ENCODE measurements at regions not wholly inside any gene's neighbourhood (a gene's known extent, or its start where the extent isn't known, plus 50 kb on each side); places are given as distances from the start of the nearest gene placed in this dataset.

GRCh38 chr17:34793231-34793908, 167.9 kb downstream of the CCT6B start:
- H3K4me1 ChIP-seq = no peaks in the 10 kb centered on the region
- no peaks in the 10 kb centered on the region for H3K9me3 ChIP-seq
- H3K27ac ChIP-seq = no peak overlapping the region
- H3K36me3 ChIP-seq = no peaks in the 10 kb centered on the region
- no peak for TF ChIP-seq POLR2A (IDR thresholded peaks at IDR 0.05)
- no peak for TF ChIP-seq CTCF (IDR thresholded peaks at IDR 0.05)
- TF ChIP-seq POLR2AphosphoS5 (IDR thresholded peaks at IDR 0.05) = no peak
- intact Hi-C loops (cut with DNase I; ENCODE audit: low total_unique reads) = no loop called here
- DNase-seq (ENCODE audit: low spot score in 2 of 2) = no peak
- no peaks in the 10 kb centered on the region for H3K27me3 ChIP-seq
- no peak overlapping the region for H3K4me3 ChIP-seq

GRCh38 chr17:34788696-34789095, 172.6 kb downstream of the CCT6B start:
- Histone ChIP-seq H3K4me1 (no peaks in the 10 kb centered on the region), H3K27me3 (no peaks in the 10 kb centered on the region), H3K27ac (no peak overlapping the region), H3K4me3 (no peak overlapping the region), H3K36me3 (no peaks in the 10 kb centered on the region), H3K9me3 (no peaks in the 10 kb centered on the region)
- DNase-seq (ENCODE audit: low spot score in 2 of 2) = no peak
- TF ChIP-seq POLR2A (IDR thresholded peaks at IDR 0.05) (no peak), POLR2AphosphoS5 (IDR thresholded peaks at IDR 0.05) (no peak), CTCF (IDR thresholded peaks at IDR 0.05) (no peak)
- intact Hi-C loops (cut with DNase I; ENCODE audit: low total_unique reads) = no loop called here

- DNase-seq (ENCODE audit: low spot score in 2 of 2) = no peak
- TF ChIP-seq CTCF (IDR thresholded peaks at IDR 0.05) (no peak), POLR2AphosphoS5 (IDR thresholded peaks at IDR 0.05) (no peak), POLR2A (IDR thresholded peaks at IDR 0.05) (no peak)
- Histone ChIP-seq H3K4me3 (no peak overlapping the region), H3K27ac (no peak overlapping the region), H3K4me1 (no peaks in the 10 kb centered on the region), H3K27me3 (no peaks in the 10 kb centered on the region), H3K36me3 (no peaks in the 10 kb centered on the region), H3K9me3 (no peaks in the 10 kb centered on the region)
- intact Hi-C loops (cut with DNase I; ENCODE audit: low total_unique reads) = no loop called here
These were observed 176.7 kb downstream of the CCT6B start for GRCh38 chr17:34784526-34784925.

GRCh38 chr17:34782271-34782670, 179.0 kb downstream of the CCT6B start:
- Histone ChIP-seq H3K27ac (no peak overlapping the region), H3K4me3 (no peak overlapping the region), H3K4me1 (no peaks in the 10 kb centered on the region), H3K9me3 (no peaks in the 10 kb centered on the region), H3K27me3 (no peaks in the 10 kb centered on the region), H3K36me3 (no peaks in the 10 kb centered on the region)
- intact Hi-C loops (cut with DNase I; ENCODE audit: low total_unique reads) = no loop called here
- TF ChIP-seq CTCF (IDR thresholded peaks at IDR 0.05) (no peak), POLR2A (IDR thresholded peaks at IDR 0.05) (no peak), POLR2AphosphoS5 (IDR thresholded peaks at IDR 0.05) (no peak)
- no peak for DNase-seq (ENCODE audit: low spot score in 2 of 2)

GRCh38 chr17:34781571-34782108, 179.6 kb downstream of the CCT6B start:
- H3K4me1 ChIP-seq = no peaks in the 10 kb centered on the region
- no peaks in the 10 kb centered on the region for H3K27me3 ChIP-seq
- H3K4me3 ChIP-seq = no peak overlapping the region
- intact Hi-C loops (cut with DNase I; ENCODE audit: low total_unique reads) = no loop called here
- H3K9me3 ChIP-seq = no peaks in the 10 kb centered on the region
- TF ChIP-seq POLR2A (IDR thresholded peaks at IDR 0.05) (no peak), POLR2AphosphoS5 (IDR thresholded peaks at IDR 0.05) (no peak), CTCF (IDR thresholded peaks at IDR 0.05) (no peak)
- H3K36me3 ChIP-seq = no peaks in the 10 kb centered on the region
- no peak overlapping the region for H3K27ac ChIP-seq
- no peak for DNase-seq (ENCODE audit: low spot score in 2 of 2)

Measured in breast epithelium (tissue), 4 donors.